Calu3 (cell line): ENCODE measurements at regions not wholly inside any gene's neighbourhood (a gene's known extent, or its start where the extent isn't known, plus 50 kb on each side); places are given as distances from the start of the nearest gene placed in this dataset.
A peak's percentile ranks its signal among the peaks of the same experiment; 100 is the strongest.

Experiments used
- BruUV-seq: library from RNA; stranded (reverse); fragments of 400-500 nt; replicated peaks from 2 replicates; lab custom pipeline; 2021; lab: Mats Ljungman, UMichigan
- CTCF ChIA-PET: fragments of 300-600 bp; sonication (Branson Sonifier 250); formaldehyde crosslinking; loops from one replicate; lab custom pipeline; 2022; ENCODE audit warnings: antibody characterized with exemption; lab: Charles Lee
- DNase-seq: peaks from one replicate; pipeline ENCODE4 v3.0.0; 2022
- H3K27ac Mint-ChIP-seq: one replicate; pipeline ENCODE4 v1.8.0; 2022; ENCODE audit warnings: mixed read lengths; ENCODE audit not compliant: unreplicated experiment
- H3K27me3 Mint-ChIP-seq: one replicate; pipeline ENCODE4 v1.8.0; 2022; ENCODE audit warnings: mixed read lengths; ENCODE audit not compliant: unreplicated experiment
- H3K36me3 Mint-ChIP-seq: one replicate; pipeline ENCODE4 v1.8.0; 2022; ENCODE audit warnings: mild to moderate bottlenecking, moderate library complexity, mixed read lengths; ENCODE audit not compliant: insufficient read depth, unreplicated experiment
- H3K4me1 Mint-ChIP-seq: one replicate; pipeline ENCODE4 v1.8.0; 2022; ENCODE audit warnings: mild to moderate bottlenecking, low read depth, mixed read lengths; ENCODE audit not compliant: unreplicated experiment
- H3K4me3 Mint-ChIP-seq: one replicate; pipeline ENCODE4 v1.8.0; 2022; ENCODE audit warnings: mild to moderate bottlenecking, low read depth, moderate library complexity, mixed read lengths; ENCODE audit not compliant: unreplicated experiment
- H3K9me3 Mint-ChIP-seq: one replicate; pipeline ENCODE4 v1.8.0; 2022; ENCODE audit warnings: low read depth, mixed read lengths; ENCODE audit not compliant: unreplicated experiment
- CTCF ChIP-seq: fragments of 200-600 bp; IDR thresholded peaks from one replicate; pipeline ENCODE4 v1.8.0; 2022; ENCODE audit warnings: antibody characterized with exemption; ENCODE audit not compliant: unreplicated experiment
- intact Hi-C: fragments of 100-400 bp; cut with micrococcal nuclease; formaldehyde crosslinking; loops from one replicate; pipeline ENCODE4 v1.10.0; 2022; ENCODE audit not compliant: unreplicated experiment

- no TSS peak for BruUV-seq
- Mint-ChIP-seq H3K27me3 (no peaks in the 10 kb centered on the region), H3K4me3 (no peak overlapping the region), H3K9me3 (no peaks in the 10 kb centered on the region), H3K4me1 (peaks cover 15% of the 10 kb centered on the region), H3K36me3 (peaks cover 40% of the 10 kb centered on the region), H3K27ac (no peak overlapping the region)
- no peak for TF ChIP-seq CTCF
- no peak for DNase-seq
- intact Hi-C loops: no loop called here
- CTCF ChIA-PET: interaction anchor here (2.1 kb wide), 1 partner anchor 9 kb away, joined by 7 read pairs; no protein-coding TSS in a partner anchor
These were observed 288.3 kb downstream of the PTPRC start for GRCh38 chr1:198927129-198927528.

- no peak for TF ChIP-seq CTCF
- BruUV-seq: no TSS peak
- CTCF ChIA-PET: interaction anchor here (1.2 to 2.3 kb wide), 4 partner anchors 8 to 534 kb away, joined by 4 to 7 read pairs (median 5); no protein-coding TSS in a partner anchor
- Mint-ChIP-seq H3K36me3 (peaks cover 43% of the 10 kb centered on the region), H3K9me3 (no peaks in the 10 kb centered on the region), H3K4me3 (peak overlapping the region; percentile 67), H3K4me1 (peaks cover 15% of the 10 kb centered on the region), H3K27me3 (no peaks in the 10 kb centered on the region), H3K27ac (peak overlapping the region; percentile 63)
- DNase-seq: peak; percentile 17
- intact Hi-C loops: no loop called here
These were observed 290.3 kb downstream of the PTPRC start for GRCh38 chr1:198929111-198929604.

DNA sequence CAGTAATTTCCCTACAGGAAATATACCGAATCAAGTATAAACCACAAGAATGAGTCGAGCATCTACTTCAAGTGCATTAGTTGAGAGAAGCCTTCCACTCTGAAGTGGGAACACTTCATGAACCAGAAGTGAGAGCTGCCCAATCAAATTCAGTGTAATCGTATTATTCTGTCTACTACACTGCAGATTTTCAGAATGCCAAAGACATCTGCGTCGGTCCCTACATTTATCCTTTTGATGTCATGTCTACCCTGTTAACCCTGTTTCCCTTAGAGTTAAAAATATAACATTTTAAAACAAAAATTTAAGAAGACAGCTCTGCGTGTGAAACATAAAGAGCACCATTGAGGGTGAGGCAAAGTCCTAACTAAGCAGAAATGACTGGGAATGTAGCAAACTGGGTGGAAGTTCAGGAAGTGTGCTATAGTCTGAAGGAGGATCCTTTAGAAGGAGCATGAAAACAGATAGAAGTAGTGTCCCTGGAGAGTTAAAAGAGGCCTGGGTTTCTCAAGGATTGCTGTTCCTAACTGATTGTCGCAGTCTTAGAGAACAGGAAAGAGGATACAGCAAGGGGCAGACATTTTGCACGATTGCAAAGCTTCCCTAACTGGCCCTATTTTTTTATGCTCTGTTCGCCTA, 291.2 kb downstream of the PTPRC start:
- no peak for DNase-seq
- Mint-ChIP-seq H3K27ac (peak overlapping the region; percentile 63), H3K4me1 (peaks cover 15% of the 10 kb centered on the region), H3K36me3 (peaks cover 43% of the 10 kb centered on the region), H3K4me3 (peak overlapping the region; percentile 67), H3K9me3 (no peaks in the 10 kb centered on the region), H3K27me3 (no peaks in the 10 kb centered on the region)
- TF ChIP-seq CTCF: no peak
- CTCF ChIA-PET: interaction anchor here (0.6 kb wide), 1 partner anchor 86 kb away, joined by 3 read pairs; no protein-coding TSS in a partner anchor
- intact Hi-C loops: loop anchor here (10.0 kb wide), 2 partner anchors 315 to 535 kb away; no protein-coding TSS in a partner anchor
- no TSS peak for BruUV-seq

DNA sequence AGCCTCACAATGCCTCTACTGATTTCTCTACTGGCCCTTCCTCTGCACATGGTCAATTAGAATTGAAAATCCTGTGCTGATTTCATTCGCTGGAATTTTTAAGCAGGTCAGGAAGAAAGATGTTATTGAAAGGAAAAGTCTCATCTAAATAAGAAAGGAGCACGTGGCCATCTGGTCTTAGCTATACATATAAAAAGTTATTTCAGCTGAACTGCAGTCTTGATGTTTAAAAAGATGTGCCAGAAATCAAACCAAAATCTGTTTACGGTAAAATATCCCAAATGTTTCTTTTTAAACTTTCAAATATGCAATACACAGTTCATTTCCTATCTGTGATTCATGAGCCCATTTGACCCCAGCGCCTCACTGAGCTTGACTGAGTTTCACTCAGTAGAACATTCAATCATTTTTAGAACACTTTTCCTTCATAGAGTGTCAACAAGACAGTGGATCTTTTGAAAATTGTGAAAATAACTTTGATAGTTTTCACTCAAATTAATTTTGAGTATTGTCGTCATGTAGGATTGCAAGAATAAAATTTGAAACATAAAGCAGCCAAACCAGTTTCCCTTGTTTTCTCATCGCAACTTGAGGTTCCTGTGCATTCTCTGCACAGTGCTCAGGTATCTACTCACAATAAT, 293.6 kb downstream of the PTPRC start:
- Mint-ChIP-seq H3K9me3 (no peaks in the 10 kb centered on the region), H3K27me3 (no peaks in the 10 kb centered on the region), H3K4me3 (no peak overlapping the region), H3K4me1 (peaks cover 15% of the 10 kb centered on the region), H3K36me3 (peaks cover 27% of the 10 kb centered on the region), H3K27ac (peak overlapping the region; percentile 89)
- DNase-seq: peak; percentile 28
- no peak for TF ChIP-seq CTCF
- CTCF ChIA-PET: interaction anchor here (1.2 kb wide), 1 partner anchor 13 kb away, joined by 4 read pairs; no protein-coding TSS in a partner anchor
- BruUV-seq: no TSS peak
- intact Hi-C loops: loop anchor here (10.0 kb wide), 2 partner anchors 312 to 532 kb away; no protein-coding TSS in a partner anchor
